GM12892 (cell line): ENCODE measurements at regions not wholly inside any gene's neighbourhood (a gene's known extent, or its start where the extent isn't known, plus 50 kb on each side); places are given as distances from the start of the nearest gene placed in this dataset.

Source experiments
- POLR2A ChIP-seq: IDR thresholded peaks from 2 replicates; pipeline ENCODE4 v1.6.1; 2011; ENCODE audit warnings: low read depth, low read length, control low read depth
- POLR2AphosphoS5 ChIP-seq: IDR thresholded peaks from 2 replicates; pipeline ENCODE4 v1.6.1; 2011; ENCODE audit warnings: low read depth, low read length, control low read depth

GRCh38 chr16:35452471-35452870 lies 1993.1 kb downstream of the TP53TG3F start:
- TF ChIP-seq POLR2A: no peak
- TF ChIP-seq POLR2AphosphoS5: no peak
